NCI-H1092 (cell line): ENCODE measurements at regions not wholly inside any gene's neighbourhood (a gene's known extent, or its start where the extent isn't known, plus 50 kb on each side); places are given as distances from the start of the nearest gene placed in this dataset.

Experiments used
- DNase-seq: peaks from one replicate; lab custom pipeline; 2025; lab: John Stamatoyannopoulos, UW

DNA sequence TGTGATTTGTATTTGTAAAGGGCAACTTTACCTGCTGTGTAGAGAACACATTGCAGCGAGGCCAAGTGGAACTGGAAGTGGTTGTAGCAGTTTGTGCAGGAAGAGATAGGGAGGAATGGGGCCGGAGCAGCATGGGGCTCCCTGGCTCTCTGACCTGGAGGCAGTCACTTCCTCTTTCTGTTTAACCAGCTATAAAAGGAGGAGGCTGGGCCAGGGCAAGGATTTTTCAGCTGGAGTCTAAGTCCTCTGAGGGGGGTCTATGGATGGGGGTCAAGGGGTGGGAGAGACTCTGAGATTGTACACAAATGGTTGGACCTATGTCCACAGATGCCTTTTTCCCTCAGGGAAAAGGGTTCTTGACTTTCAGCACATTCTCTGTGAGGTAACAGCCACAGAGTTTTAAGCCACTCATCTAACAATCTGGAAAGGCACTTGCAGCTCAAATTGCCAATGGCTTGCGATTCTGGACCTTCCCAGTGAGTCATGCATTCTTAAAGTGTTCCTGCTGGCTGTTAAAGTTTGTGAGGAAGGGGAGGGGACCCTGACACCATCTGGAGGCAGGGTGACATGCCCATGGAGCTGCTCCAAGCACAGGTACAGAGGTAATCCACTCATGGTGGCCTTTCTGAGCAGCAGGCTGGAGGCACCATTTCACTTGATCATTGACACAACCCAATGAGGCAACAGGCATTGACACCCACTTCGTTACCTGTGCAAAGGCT is 347.0 kb downstream of the CYRIA start:
- no peak for DNase-seq

DNA sequence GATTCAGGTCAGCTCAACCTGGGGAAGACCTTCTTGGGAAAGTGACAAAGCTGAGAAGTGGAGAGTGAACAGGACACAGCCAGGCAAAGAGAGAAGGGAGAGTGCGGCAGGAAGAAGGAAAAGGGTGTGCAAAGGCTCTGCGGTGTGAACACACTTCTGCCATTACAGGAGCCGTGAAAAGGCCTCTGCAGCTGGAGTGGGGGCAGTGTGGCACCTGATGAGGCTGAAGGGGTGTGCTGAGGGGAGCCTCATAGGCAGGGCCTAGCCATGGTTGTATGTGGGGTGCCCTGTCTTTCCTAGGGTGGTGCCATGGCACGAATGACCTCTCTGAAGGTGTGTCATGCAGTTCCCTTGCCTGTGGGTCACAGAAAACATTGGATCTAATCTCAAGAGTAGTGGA is 347.6 kb downstream of the CYRIA start:
- DNase-seq, result no peak

DNA sequence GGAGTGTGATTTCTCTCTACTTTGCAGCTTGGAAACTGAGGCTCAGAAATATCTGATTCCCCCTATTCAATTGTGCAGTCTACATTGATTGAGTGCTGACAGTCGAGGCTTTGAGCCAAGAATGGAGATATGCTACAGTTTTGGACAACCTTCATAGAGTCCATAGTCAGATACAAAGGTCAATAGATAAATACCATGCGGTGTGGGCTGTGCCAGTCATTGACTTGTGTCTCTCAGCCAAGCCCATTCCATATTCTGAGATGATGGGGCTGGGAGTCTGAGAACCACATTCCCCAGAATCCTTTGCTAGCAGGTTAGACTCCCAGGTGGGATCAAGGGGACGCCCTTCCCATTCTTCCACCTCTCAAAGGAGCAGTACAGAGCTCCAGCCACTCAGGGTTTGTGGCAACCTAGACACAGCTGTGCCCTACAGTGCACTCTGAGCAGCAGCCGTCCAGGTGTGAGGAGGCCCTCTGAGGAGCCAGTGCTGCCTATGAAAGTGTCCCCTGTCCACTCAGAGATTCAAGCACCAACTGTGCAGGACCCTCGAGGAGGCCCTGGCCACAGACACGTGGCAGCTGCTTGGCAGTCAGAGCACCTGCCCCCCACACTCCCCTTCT is 348.3 kb downstream of the CYRIA start:
- DNase-seq, result no peak

DNA sequence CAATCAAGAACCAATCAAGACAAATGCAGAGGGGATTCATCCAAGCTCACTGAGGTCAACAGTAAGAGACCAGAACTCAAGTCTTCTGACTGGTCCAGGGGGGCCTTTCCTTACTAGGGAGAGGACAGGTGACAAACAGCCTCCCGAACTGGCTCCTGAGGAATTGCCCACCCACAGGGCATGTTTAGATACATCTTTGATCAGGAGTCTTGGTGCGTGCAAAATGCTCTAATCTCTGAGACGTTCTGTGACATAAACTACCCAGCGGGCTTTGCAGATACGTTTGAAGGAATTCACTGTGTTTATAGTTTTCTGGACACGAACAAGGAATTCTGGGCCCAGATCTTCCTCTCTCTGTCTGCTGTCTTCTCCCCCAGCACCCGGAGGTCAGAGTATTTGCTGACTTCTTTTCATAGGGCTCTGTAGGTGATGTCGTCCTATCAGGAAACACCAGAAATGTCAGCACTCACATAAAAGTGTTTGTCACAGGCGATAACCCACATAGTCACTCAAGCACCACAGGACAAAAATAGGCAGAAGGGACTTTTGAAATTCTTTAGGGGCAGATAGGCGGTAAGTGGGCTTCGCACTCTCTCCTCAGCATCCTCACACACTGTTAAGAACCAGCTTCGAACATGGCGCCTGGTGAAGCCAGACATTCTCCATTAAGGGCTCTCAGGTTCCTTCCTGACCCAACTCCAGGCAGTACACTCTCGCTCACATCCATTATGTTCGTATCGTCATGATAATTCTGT is 349.0 kb downstream of the CYRIA start:
- DNase-seq, result no peak

DNA sequence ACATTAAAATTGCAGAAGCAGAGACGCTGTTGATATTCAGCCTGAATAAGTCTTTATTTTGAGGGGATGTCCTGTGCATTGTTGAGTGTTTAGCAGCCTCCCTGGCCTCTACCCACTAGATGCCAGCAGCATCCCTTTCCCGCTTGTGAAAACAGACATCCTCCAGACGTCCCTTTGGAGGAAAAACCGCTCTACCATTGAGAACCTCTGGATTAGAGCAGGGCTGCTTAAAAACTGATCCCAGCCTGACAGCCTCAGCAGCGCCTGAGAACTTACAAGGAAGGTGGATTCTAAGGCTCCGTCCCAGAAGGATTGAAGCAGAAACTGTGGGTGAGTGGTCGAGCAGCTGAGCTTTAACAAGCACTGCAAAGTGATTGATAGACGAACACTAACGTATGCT is 349.7 kb downstream of the CYRIA start:
- no peak for DNase-seq

DNA sequence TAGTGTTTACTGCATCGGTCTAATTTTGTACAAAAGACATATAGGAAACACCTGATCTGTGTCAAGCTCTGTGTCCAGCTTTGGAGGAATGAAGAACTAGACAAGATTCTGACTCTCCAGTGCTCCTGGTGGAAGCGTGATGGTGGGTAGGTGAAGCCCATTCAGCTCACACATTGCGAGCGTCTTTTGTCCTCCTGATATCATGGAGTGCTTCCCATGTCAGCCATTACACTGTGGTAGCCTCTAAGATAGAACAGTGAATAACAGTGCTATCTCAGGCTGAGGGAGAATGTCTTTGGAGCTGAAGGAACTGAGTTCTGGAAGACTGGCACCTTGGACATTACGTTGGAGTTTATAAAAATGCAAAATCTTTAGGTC is 350.2 kb downstream of the CYRIA start:
- no peak for DNase-seq

DNA sequence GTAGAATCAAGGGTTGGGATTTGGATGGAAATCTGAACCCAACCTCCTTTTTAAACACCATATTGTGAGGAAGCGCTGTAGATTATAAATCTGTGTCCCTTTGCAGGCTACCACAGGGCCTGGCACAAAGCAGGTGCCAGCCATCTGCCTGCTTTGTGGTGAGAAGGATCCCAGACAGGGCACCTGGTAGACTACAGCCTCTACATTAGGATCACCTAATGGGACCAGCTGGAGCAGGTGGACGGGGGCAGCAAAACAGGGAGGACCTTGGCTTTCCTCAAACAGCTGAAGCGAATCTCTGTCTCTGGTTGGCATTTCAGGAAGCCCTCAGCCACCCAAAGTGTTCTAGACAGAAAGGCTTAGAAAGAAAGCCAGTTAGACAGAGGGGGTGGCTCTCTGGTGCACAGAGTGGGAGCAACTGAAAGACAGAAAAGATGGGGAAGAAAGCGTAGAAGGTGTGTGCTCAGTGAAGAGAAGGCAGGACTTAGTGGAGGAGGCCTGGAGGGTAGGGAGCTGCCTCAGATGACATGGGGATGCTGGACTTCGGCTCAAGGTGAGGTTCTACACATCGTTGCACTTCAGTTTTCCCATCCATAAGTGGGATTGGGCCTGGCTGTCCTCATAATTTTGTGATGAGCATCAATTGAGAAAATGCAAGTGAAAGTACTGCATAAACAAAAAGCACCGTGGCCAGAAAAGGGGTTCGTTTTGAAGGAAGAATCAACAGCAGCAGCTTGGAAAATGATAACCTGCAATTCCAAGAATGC is 350.8 kb downstream of the CYRIA start:
- DNase-seq, result no peak

DNA sequence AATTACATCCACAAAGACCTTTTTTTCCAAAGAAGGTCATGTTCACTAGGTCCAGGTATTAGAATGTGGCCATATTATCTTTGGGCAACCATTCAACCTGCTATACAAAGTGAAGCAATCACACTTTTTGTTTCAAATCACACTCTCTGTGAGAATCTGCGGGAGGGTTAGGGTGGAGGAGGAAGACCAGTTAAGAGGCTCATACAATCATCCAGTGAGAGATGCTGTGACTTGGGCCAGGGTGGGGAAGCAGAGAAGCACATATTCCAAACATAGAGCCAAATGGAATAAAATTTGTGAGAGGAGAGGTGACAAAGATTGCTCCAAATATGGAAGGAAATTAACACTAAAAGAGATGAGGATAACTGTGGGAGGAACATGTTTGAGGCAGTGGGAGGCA is 351.6 kb downstream of the CYRIA start:
- DNase-seq, result no peak

DNA sequence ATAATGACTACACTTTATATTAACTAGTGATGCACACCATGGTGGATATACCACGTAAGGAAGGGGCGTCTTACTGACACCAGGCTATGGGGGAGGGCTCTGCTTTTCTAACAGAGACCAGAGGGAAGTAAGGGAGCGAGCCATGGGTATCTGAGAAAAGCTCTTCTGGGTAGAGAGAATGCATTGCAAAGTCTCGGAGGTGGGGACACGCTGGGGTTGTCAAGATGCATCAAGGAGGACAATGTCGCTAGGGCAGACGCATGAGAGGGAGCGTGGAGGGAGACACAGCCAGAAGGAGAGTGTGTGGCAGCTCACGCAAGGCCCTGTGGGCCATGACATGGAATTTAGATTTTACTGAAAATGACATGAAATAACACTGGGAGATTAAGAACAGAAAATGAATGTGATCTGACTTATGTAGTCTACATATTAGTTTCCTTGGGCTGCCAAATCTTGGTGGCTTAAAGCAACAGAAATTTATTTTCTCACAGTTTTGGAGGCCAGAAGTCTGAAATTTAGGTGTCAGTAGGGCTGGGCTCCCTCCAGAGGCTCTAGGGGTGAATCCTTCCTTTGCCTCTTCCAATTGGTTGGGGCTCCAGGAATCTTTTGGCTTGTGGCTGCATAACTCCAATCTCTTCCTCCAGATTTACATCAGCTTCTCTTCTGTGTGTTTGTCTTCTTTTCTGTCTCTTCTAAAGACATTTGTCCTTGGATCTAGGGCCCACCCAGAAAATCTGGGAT is 352.2 kb downstream of the CYRIA start:
- DNase-seq, result no peak

DNA sequence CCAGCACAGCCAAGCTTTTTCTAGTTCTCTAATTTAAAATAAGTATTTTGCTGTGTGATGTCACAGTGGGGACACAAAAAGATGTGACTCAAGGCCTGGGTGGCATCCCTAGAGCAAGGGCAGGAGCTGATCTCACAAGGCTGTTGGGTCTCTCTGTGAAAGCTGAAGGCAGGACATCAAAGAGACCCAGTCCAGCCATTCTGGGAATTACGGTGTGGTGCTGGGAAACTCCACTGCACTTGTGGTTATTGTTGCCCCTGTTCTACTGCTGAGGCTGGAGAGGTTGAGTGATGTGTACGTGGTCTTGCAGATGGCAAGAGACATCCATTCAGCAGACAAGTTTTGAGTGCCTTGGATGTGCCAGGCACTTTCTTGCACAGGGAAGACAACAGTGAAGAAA is 352.9 kb downstream of the CYRIA start:
- DNase-seq, result no peak

DNA sequence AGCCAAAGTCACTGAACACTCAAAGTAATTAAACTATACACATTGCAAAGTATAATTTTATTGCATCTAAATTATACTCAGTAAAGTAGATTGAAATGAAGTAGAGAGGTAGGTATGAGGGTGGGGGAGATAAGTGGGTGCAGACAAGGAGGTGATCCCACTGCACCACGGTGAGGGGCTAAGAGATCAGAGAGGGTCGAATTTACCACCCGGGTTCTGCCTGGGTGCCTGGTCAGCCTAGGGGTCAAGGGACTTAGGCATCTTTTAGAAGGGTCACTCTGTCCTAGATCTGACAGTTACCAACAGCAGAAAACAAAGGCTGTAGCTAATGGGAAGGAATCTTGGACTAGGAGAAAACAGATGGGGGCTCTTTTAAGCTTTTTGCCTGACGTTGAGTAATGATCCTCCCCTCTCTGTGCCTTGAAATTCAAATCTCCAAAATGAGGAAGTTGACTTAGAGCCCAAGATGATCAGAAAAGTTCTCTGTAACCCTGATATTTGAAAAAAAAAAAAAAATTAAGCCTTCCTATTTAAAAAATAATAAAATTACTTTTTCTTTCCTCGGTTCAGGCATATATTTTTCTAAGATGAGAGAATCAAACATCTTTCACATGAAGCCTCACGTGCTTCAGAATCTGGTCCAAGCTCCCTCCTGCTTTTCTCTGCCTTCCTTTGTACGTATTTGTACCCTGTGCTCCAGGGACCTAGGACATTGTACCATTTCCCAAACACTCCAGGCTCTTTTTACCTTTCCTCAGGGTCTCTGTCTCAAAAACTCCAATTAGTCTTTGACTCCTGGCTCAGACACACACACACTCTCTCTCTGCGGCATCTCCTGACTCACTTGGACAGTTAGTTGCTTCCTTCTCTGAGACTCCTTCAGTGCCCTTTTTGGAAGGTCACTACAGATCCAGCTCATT is 353.9 kb downstream of the CYRIA start:
- DNase-seq, result no peak

DNA sequence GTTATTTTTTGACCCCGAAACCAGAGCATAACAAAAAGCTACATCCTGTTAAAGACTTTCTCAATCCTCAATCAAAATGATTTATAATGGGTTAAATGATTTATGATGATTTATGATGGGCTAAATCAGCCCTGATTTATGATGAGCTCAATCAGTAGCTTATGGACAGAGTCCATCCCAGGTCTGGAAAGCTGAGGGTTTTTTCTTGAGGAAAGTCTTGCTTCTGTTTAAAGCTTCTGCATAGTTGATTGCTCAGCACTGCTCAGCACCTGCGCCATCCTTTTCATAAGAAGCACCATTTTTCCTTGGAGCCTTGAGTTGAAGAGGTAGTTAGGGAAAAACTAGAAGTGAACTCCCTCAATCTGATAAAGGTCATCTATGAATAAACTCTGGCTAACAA is 356.8 kb downstream of the CYRIA start:
- no peak for DNase-seq

DNA sequence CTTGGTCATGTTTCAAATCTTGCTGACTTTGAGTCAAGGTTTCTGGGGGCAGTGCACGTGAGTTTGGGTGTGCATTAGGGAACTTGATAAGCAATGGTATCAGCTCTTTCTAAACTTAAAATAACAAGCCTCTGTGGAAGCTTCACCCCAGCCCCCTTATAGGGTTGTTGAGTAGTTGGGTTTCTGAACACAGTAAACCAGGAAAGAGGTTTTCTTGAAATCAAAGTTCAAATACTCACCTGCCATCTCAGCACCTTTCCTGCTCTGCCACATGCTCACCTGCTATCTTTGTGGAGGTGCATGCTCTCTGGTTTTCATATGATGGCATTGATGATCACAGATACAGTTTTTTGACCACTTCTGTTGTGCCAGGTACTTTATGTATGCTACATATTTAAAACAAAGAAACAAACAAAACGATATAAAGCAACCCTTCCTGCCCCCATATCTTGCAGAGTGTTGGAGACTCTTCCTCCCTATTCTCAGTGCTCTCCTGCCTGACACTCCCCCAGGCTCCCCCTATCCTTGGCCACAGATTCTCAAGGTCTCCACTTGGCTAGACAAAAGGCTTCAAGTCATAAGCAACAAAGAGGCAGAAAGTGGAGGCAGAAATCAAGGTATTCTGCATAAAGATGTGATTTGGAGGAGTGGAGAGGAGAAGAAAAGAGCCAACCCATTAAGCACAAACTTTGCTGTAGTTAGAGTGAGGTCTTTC is 360.6 kb downstream of the CYRIA start:
- no peak for DNase-seq

DNA sequence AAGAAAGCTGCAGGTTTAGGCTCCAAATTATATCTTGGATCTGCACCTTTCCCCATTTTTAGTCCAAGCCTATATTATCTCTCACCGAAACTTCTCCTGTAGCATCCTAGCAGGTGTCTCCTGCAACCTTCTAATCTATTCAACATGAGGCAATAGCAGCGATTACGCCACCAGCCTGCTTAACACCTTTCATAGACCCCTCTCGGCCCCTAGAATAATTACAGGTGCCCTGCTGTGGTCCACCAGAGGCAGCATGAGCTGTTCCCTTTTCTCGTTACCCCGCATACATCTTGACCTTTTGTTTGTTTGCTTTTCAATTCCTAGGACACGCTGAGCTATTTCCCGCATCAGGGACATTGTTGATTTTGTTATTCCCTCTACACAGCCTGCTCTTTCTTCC is 361.9 kb downstream of the CYRIA start:
- DNase-seq, result no peak

DNA sequence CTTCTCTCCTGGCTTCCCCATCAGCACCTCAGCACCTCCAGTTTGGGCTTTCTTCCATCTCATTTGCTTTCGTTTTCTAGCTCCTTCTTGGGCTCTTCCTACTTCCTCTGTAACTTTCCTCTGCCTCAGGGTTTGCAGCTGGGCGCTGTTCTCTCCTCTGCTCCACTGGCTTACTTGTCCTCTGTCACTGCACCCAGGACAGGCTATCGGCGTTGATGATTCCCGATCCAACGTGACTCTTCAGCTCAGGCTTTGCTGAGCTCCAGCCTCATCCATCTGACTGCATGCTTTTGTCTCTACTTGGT is 362.4 kb downstream of the CYRIA start:
- no peak for DNase-seq

DNA sequence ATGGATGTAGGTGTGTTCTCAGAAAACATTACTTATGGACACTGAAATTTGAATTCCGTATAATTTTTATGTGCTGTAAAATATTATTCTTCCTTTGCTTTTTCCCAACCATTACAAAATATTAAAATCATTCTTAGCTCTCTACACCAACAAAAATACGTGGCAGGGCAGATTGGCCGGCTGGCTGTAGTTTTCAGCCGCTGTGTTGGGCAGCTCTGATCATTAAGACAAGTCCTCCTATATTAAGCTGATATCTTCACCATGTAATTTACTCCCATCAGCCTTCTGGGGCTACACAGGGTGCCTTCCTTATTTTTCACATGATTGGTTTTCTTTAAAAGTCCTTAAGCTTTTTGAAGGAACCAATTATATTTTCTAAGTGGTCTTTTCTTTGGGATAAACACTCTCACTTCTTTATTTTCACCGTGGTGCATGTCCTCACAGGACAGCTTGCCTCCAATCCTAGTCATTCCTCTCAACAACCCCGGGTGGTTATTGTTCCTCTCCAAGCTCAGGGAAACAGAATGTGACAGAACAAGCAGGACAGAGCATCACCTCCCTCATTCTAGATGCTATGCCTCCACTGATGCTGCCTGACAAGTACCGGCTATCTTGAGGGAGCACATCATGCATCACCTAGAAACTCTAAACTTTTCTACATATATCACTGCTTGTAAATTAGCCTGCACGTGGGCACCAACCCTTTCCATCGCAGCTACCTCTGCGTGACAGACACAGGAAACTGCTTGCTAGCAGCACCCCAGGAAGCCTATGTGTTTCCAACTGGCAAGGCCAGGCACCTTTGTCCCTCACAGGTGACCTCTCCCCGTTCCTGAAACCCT is 362.3 kb downstream of the MYCN start:
- DNase-seq, result no peak

DNA sequence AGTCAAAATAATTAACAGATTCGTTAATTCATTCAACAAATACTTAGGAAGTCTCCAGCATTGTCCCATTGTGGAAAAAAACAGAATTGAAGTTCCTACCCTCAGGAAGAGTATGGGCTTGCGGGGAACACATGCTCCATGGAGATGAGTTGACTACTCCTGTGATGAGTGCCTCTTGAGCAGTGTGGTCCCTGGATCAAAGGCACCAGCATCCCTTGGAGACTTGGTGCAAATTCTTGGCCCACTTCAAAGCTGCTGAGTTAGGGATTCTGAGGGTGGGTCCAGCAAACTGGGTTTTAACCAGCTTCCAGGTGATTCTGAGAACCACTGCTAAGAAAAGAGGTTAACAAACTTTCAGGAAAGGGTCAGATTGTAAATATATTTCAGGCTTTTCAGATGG is 361.6 kb downstream of the MYCN start:
- no peak for DNase-seq

DNA sequence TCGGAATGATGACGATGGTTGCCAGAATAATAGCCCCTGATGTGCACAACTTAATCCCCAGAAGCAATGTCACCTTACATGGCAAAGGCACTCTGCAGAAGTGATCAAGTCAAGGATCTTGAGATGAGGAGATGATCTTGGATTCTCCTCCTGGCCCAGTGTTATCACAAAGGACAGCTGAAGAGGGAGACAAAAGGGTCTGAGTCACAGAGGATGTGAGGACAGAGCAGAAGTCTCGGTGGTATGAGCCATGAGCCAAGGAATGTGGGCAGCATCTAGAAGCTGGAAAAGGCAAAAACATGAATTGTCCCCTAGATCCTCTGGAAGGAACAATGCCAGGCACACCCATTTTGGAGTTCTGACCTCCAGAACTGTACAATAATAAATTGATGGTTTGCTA is 358.5 kb downstream of the MYCN start:
- no peak for DNase-seq
